ENCODE measurements at regions not wholly inside any gene's neighbourhood (a gene's known extent, or its start where the extent isn't known, plus 50 kb on each side); places are given as distances from the start of the nearest gene placed in this dataset.

DNA sequence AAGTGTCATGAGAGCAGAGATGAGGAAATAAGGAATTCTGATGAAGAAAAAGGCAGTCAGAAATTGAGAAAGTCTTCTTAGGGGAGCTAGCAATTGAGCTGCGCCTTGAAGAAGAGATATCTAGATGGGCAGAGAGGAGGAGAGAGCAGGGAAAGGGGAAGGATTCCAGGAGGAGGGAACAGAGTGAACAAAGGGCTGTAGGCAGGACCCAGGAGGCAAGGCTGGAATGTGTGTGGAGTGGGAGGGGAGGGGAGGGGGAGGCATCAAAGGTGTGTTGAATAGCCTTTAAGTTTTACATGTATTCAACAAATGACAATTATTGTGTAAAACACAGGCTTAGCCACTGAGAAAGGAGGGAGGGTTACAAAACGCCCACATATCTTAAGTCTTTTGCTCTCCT lies 164.5 kb downstream of the TDRD15 start:
- DNase-seq, result no peak

DNA sequence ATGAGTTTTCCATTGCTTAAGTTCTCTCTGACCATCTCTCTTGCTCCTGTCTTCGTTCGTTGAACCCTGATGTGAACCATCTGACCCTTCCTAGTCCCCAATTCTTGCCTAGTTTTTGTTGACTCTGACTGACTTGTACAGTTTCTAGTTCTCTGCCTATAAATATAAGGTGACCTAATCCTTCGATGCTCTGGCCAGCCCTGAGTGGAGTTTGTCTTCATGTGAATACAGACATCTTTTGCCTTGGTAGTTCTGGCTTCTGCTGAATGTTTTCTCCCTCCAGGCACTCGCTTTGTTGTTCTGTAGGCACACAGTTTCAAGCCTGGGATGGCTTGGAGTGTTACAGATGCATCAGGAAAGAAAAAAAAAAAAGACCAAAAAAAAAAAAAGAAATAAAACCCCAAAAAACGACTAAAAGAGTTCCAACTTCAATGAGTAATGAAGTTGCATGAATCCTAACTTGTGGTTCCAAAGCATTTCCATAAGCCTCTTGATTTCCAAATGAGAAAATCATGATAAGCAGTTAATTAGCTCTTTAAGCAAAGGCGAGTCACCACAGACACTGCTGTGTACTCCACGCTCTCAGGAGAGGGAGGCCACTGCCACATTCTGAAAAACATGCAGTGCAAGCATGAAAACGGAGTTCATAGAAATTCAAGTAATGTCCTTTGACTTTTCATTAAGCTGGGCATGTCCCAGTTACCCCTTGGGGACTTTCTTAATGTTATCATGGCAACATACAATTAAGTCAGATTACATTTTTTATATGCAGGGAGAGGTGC lies 165.2 kb downstream of the TDRD15 start:
- DNase-seq, result peak; percentile 65

DNA sequence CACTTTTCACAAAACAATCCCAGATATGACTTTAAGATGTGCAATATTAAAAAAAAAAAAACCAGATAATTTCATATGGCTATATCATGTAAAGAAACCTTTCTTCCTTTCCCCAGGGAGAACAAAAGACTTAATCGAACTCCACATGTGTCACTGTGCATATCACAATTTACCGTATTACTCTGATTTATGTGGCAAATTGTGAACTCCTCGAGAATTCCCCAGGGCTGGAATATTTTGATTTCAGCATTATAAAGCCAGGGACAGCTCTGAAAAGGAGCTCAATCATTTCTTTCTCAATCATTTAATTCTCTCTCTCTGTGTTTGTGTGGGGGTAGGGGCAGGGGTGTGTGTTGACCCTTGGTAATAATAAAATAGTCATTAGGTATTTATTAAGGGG lies 165.8 kb downstream of the TDRD15 start:
- DNase-seq, result no peak

DNA sequence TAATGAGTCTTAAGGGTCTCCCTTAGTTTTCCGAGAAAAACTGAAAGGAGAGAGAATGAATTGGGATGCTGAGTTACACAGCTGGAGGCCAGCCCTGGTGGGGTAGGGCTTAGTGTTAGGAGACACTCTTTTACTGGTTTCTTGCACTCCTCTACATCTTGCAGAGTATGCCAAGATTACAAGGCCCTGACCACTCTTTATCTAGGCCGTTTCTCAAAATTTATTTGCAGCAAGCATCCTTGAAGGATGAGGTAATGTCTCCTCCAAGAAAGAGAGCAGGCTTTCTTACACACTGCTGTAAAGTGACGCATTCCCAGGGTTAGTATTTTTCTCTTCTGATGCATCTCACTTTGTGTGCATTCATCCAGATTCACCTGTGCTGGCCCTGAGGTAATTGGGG lies 166.2 kb downstream of the TDRD15 start:
- no peak for DNase-seq

DNA sequence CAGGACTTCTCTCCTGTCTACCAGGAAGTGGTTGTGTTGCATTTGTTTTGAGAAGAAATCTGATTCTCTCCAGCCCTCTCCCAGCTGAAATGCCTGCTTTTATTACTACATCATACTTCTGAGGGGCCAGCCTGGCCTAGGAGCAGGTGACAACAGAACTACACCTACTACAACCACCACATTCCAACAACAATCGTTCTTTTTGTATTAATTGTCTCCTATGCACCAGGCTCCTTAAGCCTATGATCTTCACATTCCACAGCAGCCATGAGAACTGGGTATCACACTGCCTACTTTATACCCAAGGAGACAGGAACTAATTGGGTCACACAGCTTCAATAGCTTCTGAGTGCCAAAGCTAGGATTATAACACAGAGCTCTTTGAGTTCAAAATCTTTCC lies 167.7 kb downstream of the TDRD15 start:
- no peak for DNase-seq

DNA sequence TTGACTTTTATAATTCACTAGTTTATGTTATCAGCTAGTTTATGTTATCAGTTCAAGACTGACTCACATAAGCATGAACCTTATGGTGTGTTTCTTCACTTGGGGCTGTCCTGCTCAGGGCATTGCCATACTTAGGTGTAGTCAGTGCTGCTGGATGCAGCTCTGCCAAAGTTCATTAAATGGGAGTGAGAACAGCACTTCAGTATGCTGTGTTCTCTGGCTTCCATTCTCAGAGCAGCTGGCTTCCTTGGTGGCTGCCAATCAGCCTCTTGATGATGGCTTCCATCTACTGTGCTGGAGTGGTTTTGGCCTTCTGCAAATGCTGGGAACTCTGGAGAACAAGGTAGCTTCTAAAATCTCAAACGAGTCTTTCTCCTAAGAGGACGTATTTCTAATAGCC lies 170.7 kb downstream of the TDRD15 start:
- DNase-seq, result no peak

DNA sequence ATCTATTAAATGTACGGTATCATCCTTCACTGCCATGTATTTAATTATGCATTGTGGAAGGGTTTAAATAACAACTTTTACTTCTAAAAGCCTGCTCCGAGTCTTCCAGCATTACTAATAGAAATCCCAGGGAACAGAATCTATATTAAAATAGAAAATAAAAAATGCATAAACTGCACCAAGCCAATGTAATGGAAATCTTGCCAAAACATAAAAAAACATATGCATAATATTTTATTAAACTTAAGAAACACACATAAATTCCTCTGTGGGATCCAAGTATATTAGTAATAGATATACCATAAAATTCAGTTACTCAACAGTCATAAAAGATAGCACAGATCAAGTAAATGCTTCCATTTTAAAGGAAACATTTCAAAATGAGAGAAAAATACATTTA lies 175.6 kb downstream of the TDRD15 start:
- DNase-seq, result no peak

DNA sequence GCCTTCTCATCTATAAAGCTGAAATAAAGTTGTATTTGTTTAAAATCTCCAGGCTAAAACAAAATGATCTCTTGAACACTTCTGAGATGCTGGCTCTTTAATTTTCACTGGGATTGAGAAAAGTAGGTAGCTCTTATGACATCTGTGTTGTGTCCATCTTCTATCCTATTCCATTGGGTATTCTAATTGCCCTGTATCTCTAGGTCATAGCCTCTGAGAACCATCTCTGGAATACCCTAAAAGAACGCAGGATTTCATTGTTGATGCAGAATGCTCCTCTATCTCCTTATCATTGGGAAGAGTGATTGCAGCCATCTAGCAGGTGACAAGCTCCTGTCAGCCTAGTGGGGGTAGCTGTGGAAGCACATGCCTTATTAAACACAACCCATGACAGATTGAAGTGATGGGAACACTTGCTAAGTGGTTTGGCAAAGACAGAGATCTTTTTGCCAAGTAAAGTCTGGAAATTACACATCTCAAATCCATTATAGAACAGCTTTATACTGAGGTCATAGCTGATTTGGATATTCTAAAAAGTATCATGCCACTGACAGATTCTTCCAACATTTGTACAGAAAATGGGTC lies 178.2 kb downstream of the TDRD15 start:
- DNase-seq, result no peak

DNA sequence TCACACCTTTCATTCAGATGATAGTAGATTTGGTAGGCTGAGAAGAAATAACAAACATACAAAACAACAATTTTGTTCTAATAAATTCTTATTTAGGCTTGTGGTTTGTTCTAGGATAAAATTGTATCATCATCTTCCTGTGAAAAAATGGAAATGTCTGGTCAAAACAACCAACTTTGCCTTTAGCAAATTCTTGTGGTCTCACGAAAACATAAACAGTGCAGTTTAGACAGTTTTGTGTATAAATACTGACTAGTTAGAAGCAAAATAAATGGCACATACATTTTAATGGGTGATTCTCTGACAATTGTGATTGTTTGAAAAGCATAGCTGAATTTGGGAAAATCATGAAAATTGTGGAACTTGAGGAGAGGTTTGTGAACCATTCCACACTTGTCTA lies 180.1 kb downstream of the TDRD15 start:
- DNase-seq, result no peak

DNA sequence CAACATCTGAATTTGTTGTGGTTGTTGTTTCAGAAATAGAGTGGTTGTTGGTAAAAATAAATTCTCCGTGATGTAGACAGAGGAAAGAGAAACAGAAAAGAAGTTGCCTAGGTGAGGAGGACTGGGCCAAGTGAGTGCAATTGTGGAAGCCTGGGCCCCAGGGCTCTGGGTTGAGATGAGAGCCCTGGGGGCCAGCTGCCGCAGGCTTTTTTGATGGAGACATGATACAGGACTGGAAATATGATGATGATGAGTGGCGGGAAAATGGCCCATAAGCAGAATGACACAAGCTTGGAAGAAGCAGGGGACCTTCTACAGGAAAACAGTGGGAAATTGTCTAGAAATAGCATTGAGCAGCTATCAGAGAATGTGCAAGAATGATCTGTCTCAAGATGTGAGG lies 181.8 kb downstream of the TDRD15 start:
- DNase-seq, result no peak

DNA sequence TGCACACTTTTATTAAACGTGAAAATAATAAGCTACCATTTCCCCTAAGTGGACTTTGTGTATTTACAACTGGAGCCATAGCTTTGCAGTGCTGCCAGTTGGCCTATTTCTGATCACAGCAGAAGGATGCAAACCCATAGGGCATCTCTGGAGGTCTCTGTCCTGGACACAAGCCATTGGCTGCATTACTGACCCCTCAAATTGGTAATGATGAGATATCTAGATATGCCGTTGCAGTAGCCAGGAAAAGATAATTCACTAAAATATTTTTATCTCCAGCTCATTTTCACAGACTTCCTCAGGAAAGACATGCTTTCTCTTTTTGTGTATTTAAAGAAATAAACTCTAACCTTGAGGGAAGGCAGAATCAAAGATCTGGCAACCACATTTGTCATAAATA lies 182.5 kb downstream of the TDRD15 start:
- DNase-seq, result no peak

DNA sequence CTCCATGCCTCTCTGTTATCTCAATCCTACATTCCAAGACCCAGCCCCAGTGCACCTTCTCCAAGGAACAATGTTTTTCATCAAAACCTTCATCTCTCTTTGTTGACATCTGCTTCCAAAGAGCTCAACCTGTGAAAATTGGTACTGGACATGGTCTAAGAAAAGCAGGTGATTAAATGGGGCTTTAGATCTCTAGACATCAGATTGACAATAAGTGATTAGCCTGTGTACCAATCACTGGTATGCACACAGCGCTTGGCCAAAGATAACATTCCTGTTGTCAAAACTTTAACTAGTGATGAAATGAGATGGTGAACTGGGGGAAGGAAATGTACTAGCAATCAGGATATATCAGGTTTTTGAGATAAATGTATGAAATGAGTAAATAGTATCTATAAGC lies 183.3 kb downstream of the TDRD15 start:
- DNase-seq, result no peak

DNA sequence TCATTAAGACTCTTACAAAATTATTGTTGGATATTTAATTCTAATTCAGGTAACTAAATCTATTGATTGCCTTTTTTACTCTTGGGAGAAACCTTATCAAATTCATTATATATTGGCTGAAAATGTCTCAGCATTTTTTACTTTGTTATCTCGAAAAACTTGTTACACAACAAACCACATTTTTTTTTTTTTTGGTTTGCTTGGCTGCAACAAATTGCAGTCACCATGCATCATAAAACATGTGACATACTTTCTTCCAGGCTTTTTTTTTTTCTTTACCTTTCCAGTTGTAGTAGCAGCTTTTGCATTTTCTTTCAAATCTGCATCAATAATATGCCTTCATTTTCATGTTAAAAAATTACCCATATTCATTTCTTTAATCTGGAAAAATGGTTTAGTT lies 186.7 kb downstream of the TDRD15 start:
- DNase-seq, result no peak

DNA sequence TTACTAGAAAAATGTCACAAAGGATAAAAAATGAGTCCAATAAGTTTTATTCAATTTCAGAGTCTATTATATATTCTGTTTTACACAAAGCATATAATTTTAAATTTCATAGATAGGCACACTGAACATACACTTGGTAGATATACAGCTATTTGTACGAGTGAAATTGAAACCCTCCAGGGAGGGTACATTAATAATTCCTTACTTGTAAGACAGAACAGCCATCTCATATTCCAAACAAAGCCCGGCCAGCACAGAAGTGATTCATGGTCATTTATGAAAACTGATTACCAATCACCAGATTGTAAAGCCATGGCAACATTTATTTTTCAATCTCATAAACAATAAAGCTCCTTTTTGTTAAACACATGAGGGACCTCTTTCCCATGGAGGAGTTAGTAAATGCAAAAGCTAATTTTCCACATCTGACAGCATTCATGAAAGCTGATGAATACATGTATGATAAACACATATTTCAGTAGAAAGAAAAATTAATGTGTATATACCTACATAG lies 190.6 kb downstream of the TDRD15 start:
- no peak for DNase-seq

DNA sequence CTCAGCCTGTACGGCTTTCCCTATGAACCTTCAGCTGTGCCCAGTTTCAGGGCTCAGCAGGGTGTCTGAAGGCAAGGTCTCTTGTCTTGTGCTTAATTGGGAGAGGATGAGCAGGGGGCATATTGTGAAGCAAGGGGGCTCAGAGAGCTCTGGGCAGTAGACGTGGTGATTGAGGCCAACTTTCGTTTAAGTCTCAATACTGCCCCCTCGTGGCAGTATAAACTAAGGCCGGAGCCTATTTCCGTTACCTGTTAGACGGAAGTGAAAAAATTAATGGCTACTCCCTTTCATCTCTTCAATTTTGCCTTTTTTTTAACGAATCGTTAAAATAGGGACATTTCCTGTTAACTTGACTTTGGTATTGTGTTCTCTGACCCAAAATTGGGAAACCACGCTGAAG lies 193.4 kb downstream of the TDRD15 start:
- DNase-seq, result peak; percentile 62

DNA sequence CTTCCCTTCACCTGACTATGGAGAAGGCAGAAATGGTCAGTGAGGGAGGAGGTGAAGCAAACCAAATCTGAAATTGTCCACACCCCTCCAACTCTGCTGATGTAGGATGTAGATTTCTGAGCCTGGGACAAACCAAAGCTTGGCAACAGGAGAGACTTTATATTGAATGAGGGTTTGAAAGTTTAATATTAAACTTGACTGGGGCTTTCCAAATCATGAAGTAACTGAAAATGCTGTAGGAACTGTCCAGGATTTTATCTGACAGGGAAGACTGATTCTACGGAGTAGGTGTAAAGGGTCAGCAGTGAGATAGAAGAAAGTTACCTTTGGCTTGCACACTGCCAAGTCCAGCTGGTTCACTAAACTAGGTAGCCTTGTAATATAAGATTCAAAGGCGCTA lies 194.5 kb downstream of the TDRD15 start:
- DNase-seq, result no peak

DNA sequence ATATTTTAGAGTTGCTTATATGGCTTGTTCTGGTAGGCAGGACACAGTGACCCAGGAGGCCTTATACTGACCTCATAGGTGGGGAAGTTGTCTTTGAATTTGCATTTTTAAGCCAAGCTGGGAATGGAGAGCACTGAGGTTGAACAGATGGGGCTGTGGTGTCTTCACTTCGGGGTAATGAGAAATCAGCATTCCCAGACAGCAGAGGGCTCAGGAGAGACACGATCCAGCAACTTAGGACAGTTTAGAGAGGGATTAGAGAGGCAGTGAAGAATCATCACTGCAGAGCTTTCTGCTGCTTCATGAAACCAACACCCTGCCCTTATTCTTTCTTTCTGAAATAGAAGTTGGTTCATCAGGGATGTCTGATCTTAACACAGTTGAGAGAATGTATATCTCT lies 202.4 kb downstream of the TDRD15 start:
- no peak for DNase-seq

DNA sequence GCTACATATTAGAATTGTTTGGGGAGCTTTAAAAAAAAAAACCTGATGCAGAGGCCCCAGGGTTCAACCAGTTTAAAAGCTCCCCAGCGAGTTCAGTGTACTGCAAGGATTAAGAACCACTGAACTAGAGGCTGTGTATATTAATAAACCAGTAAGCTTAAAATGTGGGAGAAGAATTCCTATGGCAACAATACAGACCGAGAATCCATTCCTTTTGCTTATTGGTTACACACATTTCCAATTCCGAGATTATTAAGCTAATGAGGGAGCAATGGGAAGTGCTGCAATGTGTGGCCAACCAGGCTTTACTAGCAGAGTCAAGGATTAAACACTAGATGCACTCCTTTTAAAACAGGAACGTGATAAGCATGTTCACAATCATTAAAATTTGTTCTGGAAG lies 204.4 kb downstream of the TDRD15 start:
- DNase-seq, result no peak

DNA sequence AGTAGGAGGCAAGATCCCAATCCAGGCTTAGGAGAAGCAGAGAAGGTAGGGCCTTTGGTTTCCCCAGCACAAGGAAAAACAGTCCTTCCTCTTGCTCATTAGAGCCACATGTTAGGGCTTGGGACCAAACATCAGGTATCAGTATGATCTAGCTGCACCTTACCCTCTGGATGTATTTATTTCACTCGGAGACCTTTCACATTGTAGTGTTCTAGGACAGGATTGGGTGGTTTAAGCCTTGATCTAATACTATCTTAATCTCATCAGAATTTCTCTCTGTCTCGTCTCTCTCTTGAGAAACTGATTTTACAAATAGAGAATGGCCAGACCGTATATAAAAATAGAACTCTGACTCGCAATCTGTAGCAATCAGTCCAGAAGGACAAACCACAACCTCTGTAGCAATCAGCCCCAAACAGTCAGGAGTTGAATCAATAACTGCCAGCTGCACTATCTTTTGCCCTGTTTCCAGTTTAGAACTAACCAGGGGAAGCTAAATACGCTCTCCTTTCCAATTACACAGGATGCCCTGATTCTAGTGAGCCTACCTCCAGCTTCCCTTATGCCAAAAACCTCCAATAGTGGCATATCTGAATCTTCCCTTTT lies 207.1 kb downstream of the TDRD15 start:
- DNase-seq, result no peak

DNA sequence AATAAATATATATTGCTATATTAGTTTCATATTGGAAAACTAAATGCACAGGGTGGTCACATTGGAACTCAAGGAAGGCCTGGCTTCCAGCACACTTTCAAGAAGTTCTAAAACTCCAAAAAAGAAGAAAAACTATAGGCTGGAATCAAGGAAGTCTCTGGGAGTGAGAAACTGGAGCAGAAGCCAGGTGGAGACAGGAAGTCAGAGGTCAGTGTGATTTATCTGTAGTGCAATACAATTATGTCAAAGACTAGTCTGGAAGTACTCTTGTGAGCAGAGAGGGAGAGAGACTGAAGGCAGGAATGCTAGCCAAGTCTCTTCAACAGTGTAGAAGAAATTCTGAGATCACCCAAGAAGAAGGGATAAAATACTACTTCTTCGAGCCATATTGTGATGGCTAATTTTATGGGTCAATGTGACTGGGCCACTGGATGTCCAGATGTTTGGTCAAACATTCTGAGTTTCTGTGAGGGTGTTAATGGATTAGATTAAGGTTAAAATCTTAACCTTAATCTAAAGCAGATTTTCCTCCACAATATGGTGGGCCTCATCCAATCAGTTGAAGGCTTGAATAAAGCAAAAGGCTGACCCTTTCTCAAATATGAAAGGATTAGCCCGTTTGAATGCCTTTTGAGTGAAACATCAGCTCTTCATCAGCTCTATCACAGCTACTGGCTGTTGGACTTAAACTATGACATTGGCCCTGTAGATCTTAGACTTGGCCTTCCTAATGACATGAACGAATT lies 208.0 kb downstream of the TDRD15 start:
- DNase-seq, result no peak

DNA sequence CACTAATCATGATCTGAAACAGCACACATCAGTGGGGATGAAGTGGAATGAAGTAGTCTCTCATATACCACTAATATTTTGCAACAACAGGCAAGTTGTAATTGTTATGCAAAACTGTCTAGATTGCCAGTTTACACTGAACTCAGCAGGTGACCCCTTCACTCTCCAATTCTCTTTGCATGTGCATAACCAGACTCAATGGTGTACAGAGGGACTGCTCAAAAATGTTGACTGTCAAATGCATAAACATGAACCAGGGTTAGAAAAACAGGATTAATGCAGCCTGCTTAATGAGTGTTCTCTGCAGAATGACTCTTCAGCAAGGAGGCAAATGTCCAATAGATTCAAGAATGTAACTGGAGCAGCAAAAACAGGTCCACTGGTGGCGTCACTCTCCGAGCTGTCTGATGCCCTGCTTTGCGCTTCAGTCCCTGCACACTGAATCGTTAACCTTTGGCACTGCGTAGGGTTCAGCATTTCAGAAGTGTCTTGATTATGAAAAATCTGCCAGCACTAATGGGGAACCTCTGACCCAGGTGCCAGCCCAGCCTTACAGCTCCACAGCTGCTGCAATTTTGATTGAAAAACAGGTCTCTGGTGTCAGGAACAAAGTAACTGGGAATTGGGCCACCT lies 209.3 kb downstream of the TDRD15 start:
- DNase-seq, result no peak

DNA sequence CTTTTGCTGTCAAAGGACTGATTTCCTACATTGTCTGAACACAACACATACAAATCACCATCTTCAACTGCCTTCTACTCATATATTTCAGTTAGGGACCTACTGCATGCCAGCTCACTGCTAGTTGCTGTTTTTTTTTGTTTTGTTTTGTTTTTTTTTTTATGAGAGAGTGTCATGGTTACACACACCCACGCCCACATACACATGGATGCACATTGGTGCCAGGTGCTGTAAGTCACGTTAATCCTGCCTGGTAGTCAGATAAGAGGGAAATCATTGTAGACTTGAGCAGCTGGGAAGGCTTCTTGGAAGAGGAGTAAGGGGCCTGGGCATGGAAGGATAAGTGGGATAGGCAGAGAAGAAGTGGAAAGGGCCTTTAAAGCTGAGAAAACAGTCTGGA lies 209.9 kb downstream of the TDRD15 start:
- no peak for DNase-seq

DNA sequence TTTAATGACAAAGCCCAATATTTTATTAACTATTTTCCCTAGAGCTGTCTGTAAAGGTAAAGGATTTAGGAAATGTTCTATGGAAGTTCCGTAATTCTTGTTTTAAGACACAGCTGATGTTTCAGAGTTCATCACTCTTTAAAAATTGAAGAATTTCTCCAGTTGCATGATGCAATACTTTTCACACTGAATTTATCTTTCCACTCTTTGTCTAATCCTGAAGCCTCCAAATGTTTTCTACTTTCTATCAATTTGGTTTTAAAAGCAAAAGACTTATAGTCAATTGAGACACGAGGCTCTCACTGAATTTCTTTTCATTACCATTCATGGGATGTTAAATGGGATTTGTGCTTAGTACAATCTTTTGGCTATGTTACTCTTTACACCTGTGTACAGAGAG lies 223.2 kb downstream of the TDRD15 start:
- no peak for DNase-seq
